AG20443 (cell line): ENCODE measurements at regions not wholly inside any gene's neighbourhood (a gene's known extent, or its start where the extent isn't known, plus 50 kb on each side); places are given as distances from the start of the nearest gene placed in this dataset.

Experiments
- DNase-seq: peaks from one replicate; pipeline ENCODE4 v3.0.0; 2012; ENCODE audit warnings: low spot score, mixed read lengths

DNA sequence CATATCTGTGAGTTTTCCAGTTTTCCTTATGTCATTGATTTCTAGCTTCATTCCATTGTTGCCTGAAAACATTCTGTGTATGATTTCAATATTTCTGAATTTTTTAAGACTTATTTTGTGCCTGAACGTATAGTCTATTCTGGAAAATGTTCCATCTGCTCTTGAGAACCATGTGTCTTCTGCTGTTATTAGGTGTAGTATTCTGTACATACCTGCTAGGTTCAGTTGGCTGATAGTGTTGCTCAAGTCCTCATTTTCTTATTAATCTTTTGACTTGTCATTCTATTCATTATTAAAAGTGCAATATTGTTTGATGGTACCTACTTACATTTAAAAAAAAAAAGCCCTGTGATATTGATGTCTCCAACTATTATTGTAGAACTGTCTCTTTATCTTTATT lies 869.8 kb upstream of the MAN1A1 start:
- no peak for DNase-seq

DNA sequence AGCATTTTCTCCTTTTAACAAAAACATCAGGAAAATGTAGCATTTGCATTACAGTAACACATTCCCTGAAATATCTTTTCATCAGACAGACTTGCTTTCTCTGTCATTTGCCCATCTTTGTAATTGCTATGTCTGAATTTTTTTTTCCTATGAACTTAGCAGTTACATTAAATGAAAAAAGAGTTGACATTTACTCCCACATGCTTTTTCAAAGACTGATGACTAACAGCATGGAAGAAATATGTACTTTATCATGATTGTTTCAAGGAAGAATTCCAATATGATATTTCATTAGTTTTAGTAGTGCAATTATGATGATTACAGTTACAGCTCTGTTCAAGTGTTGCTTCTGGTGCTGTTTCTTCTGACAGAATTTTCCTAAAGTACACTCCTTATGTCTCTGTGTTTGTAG lies 864.5 kb upstream of the MAN1A1 start:
- DNase-seq = no peak

DNA sequence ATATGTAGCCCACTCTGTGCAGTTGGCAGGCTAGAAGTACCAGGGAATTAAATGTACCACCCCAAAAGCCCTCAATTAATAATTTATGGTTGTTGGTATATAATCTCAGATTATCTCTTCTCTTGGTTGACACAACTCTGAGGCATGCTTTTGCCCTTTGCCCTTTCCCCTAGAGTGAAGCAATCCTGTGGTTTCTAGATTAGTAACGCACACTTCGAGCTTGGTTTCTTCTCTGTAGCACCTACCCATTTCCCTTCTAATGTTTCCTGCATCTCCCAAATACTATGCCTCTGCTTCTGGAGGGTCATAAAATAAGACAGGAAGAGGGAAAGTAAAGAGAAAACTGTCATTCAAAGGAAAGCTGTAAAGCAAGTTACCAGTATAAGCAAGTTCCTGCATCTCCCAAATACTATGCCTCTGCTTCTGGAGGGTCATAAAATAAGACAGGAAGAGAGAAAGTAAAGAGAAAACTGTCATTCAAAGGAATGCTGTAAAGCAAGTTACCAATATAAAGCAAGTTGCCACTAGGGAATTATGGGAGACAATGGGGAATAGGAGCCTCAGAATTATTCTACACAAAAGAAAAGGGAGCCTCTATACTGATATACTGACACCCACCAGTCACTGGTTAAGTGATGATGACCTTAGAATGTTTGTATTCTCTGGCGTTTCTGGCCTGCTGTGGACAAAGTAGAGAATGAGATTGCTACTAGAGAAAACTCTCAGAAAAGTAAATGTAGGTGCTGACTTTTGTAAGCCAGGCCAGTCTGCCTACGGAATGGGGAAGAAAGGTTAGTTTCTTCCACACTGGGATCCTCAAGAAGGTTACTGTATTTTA lies 862.6 kb upstream of the MAN1A1 start:
- no peak for DNase-seq

DNA sequence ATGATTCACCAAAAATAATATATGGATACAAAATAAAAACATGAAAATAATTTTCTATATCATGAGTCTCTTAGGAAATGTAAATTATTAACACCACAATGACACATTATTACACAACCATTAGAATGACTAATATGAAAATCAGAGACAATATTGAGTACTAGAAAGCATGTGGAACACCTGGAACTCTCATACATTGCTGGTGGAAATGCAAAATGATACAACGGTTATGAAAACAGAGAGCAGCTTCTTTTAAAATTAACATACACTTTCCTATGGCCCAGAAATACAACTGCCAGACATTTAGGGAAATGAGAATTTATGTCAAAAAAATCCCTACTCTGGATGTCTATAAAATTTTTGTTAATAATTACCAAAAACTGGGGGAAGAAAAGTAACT lies 853.3 kb upstream of the MAN1A1 start:
- no peak for DNase-seq

DNA sequence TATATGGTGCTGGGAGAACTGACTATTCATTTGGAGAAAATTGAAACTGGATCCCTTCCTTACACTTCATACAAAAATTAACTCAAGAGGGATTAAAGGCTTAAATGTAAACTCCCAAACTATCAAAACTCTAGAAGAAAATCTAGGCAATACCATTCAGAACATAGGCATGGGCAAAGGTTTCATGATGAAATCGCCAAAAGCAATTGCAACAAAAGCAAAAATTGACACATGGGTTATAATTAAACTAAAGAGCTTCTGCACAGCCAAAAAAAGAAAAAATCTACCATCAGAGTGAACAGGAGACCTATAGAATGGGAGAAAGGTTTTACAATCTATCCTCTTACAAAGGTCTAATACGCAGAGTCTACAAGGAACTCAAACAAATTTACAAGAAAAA lies 851.3 kb upstream of the MAN1A1 start:
- no peak for DNase-seq

DNA sequence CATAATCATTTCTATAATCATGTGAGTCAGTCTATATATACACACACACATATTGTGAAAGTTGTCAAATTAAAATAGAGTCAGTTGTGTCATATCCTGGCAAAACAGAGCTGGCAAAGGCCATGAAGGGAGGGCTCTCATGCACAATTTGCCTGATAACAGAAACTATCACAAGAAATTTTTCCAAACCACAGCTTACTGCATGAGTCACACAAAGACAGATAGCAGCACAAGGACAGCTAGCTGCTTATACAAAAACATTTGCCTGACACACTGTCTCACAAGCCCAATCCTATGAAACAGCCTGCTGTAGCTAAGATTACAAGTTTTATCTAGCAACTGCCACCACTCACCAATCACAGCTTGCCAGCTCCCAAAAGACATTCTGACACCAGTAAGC lies 848.5 kb upstream of the MAN1A1 start:
- DNase-seq = no peak

DNA sequence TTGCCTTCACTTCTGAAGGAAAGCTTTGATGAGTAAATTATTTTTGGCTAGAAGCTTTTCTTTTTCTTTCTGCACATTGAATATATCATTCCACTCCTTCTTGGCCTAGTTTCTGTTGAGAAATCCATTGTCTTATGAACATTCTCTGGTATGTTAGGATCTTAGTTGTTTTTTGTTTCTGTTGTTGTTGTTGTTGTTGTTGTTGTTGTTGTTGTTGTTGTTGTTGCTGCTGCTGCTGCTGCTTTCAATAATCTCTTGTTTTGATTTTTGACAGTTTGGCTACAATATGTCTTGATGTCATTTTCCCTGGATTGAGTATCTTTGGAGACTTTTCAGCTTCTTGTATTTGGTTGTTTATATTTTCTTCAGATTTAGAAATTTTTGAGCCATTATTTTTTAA lies 836.5 kb upstream of the MAN1A1 start:
- no peak for DNase-seq

DNA sequence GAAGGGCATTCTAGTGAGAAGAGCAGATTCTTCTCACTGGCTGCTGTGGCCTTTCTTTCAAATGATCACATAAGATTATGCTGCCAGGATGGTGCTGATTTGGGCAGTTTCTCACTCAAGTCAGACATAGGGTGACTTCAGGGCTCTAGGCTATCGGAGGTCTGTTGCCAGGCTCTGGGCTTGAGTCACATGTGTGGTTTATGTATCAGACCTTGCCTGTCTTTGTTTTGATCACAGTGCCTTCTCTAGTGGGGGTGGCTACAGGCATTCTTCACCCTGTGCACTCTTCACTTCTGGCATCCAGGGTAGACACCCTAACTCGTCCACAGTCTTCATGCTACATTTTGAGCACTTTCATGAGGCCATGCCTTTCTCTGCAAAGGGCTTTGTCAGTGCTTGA lies 823.7 kb upstream of the MAN1A1 start:
- no peak for DNase-seq

DNA sequence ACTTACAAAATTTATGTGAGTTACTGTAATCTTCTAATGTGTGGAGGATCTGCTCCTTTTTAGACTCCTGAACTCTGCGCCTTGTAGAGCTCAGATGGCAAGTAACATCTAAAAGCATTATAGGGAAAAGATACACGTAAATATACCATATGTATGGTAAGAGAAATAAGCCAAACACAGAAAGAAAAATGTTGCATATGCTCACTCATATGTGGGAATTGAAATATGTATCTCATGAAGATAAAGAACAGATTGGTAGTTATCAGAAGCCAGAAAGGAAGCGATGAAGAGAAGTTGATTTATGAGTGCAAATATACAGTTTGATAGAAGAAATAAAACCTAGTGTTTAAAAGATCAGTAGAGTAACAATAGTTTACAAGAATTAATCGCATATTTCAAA lies 815.0 kb upstream of the MAN1A1 start:
- DNase-seq = no peak

DNA sequence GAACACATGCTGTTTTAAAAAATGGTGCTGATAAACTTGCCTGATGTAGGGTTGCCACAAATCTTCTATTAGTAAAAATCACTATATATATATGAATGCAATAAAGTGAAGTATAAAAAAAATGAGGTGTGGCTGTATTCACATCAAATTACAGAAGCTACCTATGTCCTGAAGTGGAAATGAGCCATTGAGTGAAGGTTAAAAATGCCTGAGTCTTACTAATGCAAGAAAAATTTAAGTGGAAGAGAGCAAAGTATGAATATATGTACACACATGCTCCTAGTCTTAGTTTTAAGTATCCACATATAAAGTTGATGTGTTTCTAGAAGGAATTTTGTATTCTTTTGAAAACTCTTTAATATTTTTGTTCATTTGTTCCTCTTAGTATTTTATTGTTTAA lies 808.3 kb upstream of the MAN1A1 start:
- DNase-seq = no peak

DNA sequence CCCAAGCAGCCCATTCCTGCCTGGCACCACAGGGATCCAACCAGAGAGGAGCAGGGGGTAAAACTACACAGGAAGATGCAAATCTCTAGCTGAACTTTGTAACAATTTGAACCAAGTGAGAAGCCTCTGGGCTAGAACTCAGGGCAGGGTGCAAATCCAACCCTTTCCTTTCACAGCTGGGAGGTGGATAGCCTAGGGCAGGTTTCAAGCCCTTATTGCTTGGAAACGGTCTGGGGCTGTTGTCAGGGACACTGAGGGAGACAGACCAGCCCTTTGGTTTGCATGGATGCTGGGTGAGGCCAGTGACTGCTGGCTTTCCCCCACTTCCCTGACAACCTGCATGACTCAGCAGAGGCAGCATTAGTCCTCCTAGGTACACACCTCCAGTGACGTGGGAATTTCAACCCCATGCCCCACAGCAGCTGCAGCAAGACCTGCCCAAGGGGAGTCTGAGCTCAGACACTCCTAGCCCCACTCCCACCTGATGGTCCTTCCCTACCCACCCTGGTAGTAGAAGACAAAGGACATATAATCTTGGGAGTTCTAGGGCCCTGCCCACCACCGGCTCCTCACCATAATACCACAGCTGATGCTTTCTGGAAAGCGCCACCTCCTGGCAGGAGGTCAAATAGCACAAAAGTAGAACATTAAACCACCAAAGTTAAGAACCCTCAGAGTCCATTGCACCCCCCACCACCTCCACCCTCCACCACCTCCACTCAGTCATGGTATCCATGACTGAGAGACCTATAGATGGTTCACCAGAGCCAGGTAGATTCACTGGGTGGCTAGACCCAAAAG lies 797.7 kb upstream of the MAN1A1 start:
- DNase-seq = no peak

DNA sequence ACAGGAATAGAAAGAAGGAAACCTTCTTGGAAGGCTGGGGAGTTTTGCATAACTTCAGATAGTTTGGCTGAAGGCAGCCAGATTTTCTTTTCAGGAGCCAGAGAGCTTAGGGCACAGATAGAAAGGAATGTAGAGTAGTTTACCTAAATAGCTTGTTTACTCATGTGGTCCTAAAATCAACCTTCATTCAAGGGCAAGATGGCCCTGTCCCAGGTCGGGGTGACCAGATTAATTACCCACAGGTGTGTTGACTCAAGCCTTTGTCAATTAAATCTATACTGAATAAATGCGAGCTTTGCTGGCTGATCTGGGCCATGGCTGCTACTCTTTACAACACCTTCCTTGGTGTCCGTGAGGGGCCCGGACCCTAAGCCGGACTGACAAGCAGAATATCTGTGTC lies 792.0 kb upstream of the MAN1A1 start:
- no peak for DNase-seq

DNA sequence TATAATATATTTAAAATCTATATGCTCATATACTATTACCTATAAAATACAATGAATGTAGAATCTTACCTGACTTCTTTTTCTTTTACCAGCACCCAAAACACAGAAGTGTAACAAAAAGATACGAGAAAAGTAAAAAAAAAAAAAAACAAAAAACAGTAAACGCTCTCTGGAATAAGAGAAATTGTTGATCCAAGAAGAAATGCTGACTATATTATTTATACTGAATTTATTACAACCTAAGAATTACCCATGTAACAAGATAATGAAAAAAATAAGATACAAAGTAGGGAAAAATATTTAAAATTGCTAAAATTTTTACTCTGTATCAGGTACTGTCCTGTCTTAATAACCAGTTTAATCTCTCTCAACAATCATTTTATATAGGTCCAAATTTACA lies 787.9 kb upstream of the MAN1A1 start:
- no peak for DNase-seq

DNA sequence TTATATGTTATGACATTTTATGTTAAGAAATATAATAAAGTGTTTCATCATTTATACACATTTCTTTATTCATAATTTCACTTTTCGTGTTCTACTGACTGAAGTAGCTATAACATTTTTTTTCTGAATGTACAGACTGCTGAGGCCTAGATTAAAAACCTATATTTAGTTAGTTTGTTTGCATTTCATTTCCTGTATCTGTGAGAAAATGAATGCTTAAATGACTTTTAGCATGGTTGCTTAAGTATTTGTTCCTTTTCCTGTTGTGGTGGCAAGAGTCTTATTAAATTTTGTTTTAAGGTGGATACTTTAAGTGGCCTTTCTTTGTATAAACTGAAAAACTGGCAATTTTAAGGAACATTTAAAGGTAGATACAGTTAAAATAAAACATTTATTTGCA lies 779.7 kb upstream of the MAN1A1 start:
- no peak for DNase-seq

DNA sequence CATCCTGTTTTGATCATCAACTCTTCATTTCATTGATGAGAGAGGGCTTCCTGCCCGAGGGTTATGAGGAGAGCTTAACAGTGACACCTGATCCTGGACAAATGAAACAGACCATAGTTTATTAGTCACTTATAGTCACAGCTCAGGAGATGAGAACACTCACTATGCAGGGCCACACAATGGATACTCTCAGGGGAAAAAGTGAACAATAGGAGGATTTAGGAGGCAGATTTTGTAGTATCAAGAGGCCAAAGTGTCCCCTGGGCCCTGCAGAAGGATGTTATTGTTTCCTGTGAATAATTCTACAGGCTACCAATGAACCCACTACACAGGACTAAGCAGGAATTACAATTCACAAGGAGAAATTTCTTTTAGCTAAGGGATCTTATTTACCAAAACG lies 772.8 kb upstream of the MAN1A1 start:
- DNase-seq = no peak

DNA sequence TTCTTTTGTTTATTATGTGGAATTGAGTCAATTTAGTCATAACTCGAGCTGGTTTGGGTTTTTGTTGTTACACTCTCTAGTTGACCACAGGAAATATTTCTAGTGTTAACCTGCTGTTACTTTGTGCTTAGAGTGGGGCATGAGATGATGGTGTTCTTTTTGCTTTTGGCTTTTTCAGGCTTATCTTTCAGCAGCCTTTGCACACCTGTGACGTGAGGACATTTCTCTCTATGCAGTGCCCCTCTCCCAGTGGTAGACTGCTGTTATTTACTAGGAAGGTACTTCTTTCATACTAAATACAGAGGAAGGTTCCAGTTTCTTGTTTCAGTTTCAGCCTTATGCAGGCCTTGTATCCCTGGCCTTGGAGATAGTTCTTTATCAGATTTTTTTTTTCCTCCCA lies 766.8 kb upstream of the MAN1A1 start:
- no peak for DNase-seq

DNA sequence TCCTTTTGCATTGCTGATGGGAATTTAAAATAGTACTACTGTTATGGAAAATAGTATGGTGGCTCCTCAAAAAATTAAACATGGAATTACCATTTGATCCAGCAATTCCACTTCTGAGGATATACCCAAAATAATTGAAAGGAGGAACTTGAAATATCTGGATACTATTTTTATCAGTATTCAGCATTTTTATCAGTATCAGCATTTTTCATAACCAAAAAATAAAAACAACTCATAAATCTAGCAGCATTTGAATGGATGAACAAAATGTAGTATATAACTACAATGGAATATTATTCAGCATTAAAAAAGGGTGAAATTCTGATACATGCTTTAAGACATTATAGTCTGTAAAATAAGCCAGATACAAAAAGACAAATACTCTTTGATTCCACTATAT lies 763.4 kb upstream of the MAN1A1 start:
- no peak for DNase-seq

DNA sequence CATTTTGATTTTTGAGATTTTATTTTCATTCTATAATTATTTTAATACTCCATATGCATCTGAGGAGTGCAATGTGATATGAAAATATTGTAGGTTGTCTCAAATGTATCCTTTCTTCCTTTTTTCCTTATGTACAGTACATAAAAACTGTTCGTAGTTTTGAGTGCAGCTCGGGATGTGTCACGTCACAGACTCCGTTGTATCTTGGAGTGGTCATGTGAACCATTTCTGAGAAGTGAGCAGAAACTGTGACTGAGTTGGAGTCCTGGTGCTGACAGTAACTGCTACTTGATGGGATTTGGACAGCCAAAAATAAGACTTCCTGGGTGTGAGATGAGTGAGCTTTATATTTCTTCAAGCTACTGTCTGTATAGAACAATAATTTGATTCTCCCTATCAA lies 761.4 kb upstream of the MAN1A1 start:
- no peak for DNase-seq

DNA sequence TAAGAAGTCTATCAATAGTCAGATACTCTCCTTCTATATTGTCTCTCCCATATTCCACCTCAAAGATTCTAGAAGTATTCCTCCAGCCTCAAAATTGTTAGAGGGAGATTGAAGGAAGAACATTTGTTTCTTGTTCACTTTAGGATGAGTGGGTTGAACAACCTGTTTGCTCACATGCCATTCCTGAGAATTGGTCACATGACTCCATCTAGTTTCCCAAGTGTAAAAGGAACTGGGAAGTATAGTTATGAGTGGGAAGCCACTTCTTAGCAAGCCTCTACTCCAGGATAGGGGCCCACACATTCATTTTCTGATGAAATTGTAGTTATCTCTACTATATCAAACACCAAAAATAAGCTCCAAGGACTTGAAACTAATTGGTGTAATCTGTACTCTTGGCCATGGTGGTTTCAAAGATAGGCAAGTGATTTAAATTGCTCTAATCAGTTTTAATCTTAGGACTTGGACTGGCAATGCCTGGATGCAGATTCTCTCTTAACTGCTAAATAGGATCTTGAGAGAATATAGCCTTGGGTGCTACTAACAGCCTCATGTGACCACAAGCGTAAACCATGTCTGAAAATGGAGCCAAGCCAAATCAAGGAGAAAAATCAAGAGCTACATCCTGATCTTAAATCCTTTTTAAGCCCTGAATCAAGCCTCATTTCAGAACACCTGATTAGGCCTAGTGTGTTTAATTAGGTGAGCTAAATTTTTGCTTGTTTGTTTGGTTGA lies 758.7 kb upstream of the MAN1A1 start:
- DNase-seq = no peak

DNA sequence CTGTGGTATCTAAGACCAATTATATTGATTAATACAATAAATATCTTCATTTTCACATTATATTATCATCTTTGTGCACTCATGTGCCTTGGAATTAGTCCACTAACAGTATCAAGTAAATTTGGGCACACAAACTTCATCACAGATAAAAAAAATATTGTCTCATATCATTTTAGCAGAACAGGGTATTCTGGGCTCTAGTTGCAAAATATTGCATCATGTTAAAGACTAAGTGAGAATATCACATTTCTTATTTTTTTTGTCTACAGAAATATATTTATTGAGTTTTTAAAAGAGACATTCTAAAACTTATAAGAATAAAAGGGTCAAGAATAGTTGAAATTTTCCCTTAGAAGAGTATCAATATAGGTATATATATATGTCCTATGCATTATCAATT lies 754.1 kb upstream of the MAN1A1 start:
- DNase-seq = no peak

DNA sequence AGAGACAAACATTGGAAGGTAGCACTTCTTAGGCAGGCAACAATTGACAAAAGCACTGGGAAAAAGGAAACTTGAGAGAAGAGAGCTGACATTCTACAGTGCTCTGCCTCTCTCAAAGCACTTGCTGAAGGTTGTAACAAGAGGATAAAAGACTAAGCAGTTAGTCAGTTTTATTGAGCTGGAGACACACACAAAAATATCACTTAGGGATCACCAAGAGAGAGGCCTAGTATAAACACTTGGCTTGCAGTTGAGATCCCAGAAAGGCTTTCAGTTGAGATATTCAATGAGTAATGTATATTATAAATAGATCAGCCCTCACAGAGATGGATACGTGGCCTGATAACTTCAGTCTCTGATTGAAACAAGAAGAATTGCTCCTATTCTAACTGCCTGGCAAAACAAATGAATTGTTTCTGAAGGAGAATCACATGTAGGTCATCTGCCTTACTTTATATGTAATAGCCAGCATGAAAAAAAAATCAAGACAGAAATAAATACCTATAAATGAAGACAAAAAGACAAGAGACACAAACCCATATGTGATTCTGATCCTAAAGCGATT lies 747.2 kb upstream of the MAN1A1 start:
- no peak for DNase-seq

DNA sequence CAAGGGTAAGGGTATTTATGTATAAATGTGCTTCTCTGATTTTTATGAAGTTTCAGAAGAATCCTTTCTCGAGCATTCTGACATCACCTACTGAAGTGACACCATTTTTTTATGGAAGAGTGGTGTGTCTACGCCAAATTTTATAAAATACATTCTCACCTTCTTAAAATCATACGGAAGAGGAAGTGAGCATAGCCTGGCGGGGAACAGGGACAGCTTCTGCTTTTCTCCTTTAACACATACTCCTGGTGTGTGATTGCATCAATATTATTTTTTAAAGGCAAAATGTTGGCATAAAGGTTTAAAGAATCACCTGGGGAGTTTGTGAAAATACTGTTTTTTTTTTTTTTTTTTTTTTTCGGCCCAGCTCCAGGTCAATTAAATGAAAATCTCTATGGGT lies 733.6 kb upstream of the MAN1A1 start:
- no peak for DNase-seq

DNA sequence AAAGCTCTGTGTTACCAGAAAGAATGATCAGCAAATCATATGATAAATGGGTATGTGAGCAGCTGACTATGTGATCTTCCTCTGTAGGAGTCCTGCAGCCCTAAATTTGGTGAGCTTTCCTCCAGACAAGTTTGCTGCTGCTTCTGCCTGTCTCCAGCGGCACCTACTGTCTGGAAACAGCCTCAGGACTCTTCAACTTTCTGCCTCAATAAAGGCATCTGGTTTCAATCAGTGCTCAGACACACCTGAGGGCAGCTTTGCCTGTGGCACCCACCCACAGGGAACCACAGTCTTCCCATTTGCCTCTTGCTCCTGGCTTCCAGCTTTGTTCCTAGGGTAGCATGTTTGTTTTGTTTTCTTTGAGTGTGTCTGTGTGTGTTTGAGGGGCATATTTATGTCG lies 727.9 kb upstream of the MAN1A1 start:
- no peak for DNase-seq
